ENCODE measurements at regions not wholly inside any gene's neighbourhood (a gene's known extent, or its start where the extent isn't known, plus 50 kb on each side); places are given as distances from the start of the nearest gene placed in this dataset.
"Not testable (repeated sequence)": the region's sequence is repeated elsewhere in the genome, so short reads cannot be mapped to it uniquely, and the experiment has no call there.

GRCh38 chr2:124993809-124994208 is 968.7 kb downstream of the CNTNAP5 start:
- Histone ChIP-seq H3K27ac (ENCODE audit: low read length) (no peak overlapping the region), H3K4me3 (ENCODE audit: low read length) (no peak overlapping the region), H3K9me3 (ENCODE audit: insufficient read depth, low read depth, low read length) (no peaks in the 10 kb centered on the region), H3K36me3 (ENCODE audit: insufficient read depth, low read depth, low read length) (0 out of 2 replicates have a peak, but pooled peaks cover 4% of the 10 kb centered on the region), H3K9ac (ENCODE audit: low read depth, low read length) (no peak overlapping the region), H3K27me3 (ENCODE audit: insufficient read depth, low read length) (no peaks in the 10 kb centered on the region), H3K4me1 (ENCODE audit: insufficient read depth, low read length) (peaks cover 26% of the 10 kb centered on the region; the same call in 1 of the 2 replicates)

- Histone ChIP-seq H3K9ac (ENCODE audit: low read depth, low read length) (peak overlapping the region; percentile 37; the same call in 1 of the 2 replicates), H3K27me3 (ENCODE audit: insufficient read depth, low read length) (no peaks in the 10 kb centered on the region), H3K36me3 (ENCODE audit: insufficient read depth, low read depth, low read length) (0 out of 2 replicates have a peak, but pooled peaks cover 4% of the 10 kb centered on the region)
These were observed 970.3 kb downstream of the CNTNAP5 start for GRCh38 chr2:124995185-124995912.

GRCh38 chr2:124996406-124996805 is 971.3 kb downstream of the CNTNAP5 start:
- Histone ChIP-seq H3K27ac (ENCODE audit: low read length) (peak overlapping the region; percentile 57), H3K4me1 (ENCODE audit: insufficient read depth, low read length) (peaks cover 29% of the 10 kb centered on the region; the same call in 1 of the 2 replicates), H3K9ac (ENCODE audit: low read depth, low read length) (peak overlapping the region; percentile 56; the same call in 1 of the 2 replicates), H3K9me3 (ENCODE audit: insufficient read depth, low read depth, low read length) (no peaks in the 10 kb centered on the region), H3K36me3 (ENCODE audit: insufficient read depth, low read depth, low read length) (0 out of 2 replicates have a peak, but pooled peaks cover 4% of the 10 kb centered on the region), H3K4me3 (ENCODE audit: low read length) (peak overlapping the region; percentile 1; the same call in 1 of the 2 replicates), H3K27me3 (ENCODE audit: insufficient read depth, low read length) (no peaks in the 10 kb centered on the region)

More at GRCh38 chr2:124995185-124995912, 970.3 kb downstream of the CNTNAP5 start:
- peak overlapping the region; percentile 57 for H3K27ac ChIP-seq (ENCODE audit: low read length)
- H3K9me3 ChIP-seq (ENCODE audit: insufficient read depth, low read depth, low read length) = no peaks in the 10 kb centered on the region
- peaks cover 29% of the 10 kb centered on the region; the same call in 1 of the 2 replicates for H3K4me1 ChIP-seq (ENCODE audit: insufficient read depth, low read length)
- peak overlapping the region; percentile 1; the same call in 1 of the 2 replicates for H3K4me3 ChIP-seq (ENCODE audit: low read length)

GRCh38 chr2:124999906-125000305 is 974.8 kb downstream of the CNTNAP5 start:
- Histone ChIP-seq H3K4me3 (ENCODE audit: low read length) (no peak overlapping the region), H3K9me3 (ENCODE audit: insufficient read depth, low read depth, low read length) (no peaks in the 10 kb centered on the region), H3K36me3 (ENCODE audit: insufficient read depth, low read depth, low read length) (0 out of 2 replicates have a peak, but pooled peaks cover under 1% of the 10 kb centered on the region), H3K27ac (ENCODE audit: low read length) (no peak overlapping the region), H3K9ac (ENCODE audit: low read depth, low read length) (no peak overlapping the region), H3K4me1 (ENCODE audit: insufficient read depth, low read length) (peaks cover 27% of the 10 kb centered on the region; the same call in 1 of the 2 replicates), H3K27me3 (ENCODE audit: insufficient read depth, low read length) (no peaks in the 10 kb centered on the region)

GRCh38 chr2:125004106-125004800 is 979.2 kb downstream of the CNTNAP5 start:
- H3K4me3 ChIP-seq (ENCODE audit: low read length) = no peak overlapping the region
- no peaks in the 10 kb centered on the region for H3K27me3 ChIP-seq (ENCODE audit: insufficient read depth, low read length)
- no peaks in the 10 kb centered on the region; the same call in 1 of the 2 replicates for H3K4me1 ChIP-seq (ENCODE audit: insufficient read depth, low read length)
- no peak overlapping the region for H3K27ac ChIP-seq (ENCODE audit: low read length)
- H3K9ac ChIP-seq (ENCODE audit: low read depth, low read length) = no peak overlapping the region
- no peaks in the 10 kb centered on the region for H3K9me3 ChIP-seq (ENCODE audit: insufficient read depth, low read depth, low read length)
- H3K36me3 ChIP-seq (ENCODE audit: insufficient read depth, low read depth, low read length) = no peaks in the 10 kb centered on the region

GRCh38 chr2:125006676-125007075 is 981.6 kb downstream of the CNTNAP5 start:
- Histone ChIP-seq H3K9me3 (ENCODE audit: insufficient read depth, low read depth, low read length) (no peaks in the 10 kb centered on the region), H3K9ac (ENCODE audit: low read depth, low read length) (no peak overlapping the region), H3K27ac (ENCODE audit: low read length) (no peak overlapping the region), H3K36me3 (ENCODE audit: insufficient read depth, low read depth, low read length) (no peaks in the 10 kb centered on the region), H3K4me1 (ENCODE audit: insufficient read depth, low read length) (no peaks in the 10 kb centered on the region), H3K27me3 (ENCODE audit: insufficient read depth, low read length) (no peaks in the 10 kb centered on the region), H3K4me3 (ENCODE audit: low read length) (no peak overlapping the region)

GRCh38 chr2:125028721-125029120 is 1003.6 kb downstream of the CNTNAP5 start:
- not testable (repeated sequence) for H3K4me1 ChIP-seq (ENCODE audit: insufficient read depth, low read length); H3K27ac ChIP-seq (ENCODE audit: low read length); H3K27me3 ChIP-seq (ENCODE audit: insufficient read depth, low read length); H3K9ac ChIP-seq (ENCODE audit: low read depth, low read length); H3K4me3 ChIP-seq (ENCODE audit: low read length); H3K36me3 ChIP-seq (ENCODE audit: insufficient read depth, low read depth, low read length)
- H3K9me3 ChIP-seq (ENCODE audit: insufficient read depth, low read depth, low read length) = peaks cover 15% of the 10 kb centered on the region

- no peaks in the 10 kb centered on the region for H3K36me3 ChIP-seq (ENCODE audit: insufficient read depth, low read depth, low read length)
- no peaks in the 10 kb centered on the region for H3K4me1 ChIP-seq (ENCODE audit: insufficient read depth, low read length)
- H3K27me3 ChIP-seq (ENCODE audit: insufficient read depth, low read length) = no peaks in the 10 kb centered on the region
- peaks cover 12% of the 10 kb centered on the region; the same call in 1 of the 2 replicates for H3K9me3 ChIP-seq (ENCODE audit: insufficient read depth, low read depth, low read length)
- H3K9ac ChIP-seq (ENCODE audit: low read depth, low read length) = no peak overlapping the region
- no peak overlapping the region for H3K4me3 ChIP-seq (ENCODE audit: low read length)
- no peak overlapping the region for H3K27ac ChIP-seq (ENCODE audit: low read length)
These were observed 1008.8 kb downstream of the CNTNAP5 start for GRCh38 chr2:125033871-125034270.

- Histone ChIP-seq H3K9me3 (ENCODE audit: insufficient read depth, low read depth, low read length) (peaks cover 11% of the 10 kb centered on the region; the same call in 1 of the 2 replicates), H3K4me1 (ENCODE audit: insufficient read depth, low read length) (no peaks in the 10 kb centered on the region), H3K4me3 (ENCODE audit: low read length) (no peak overlapping the region), H3K27ac (ENCODE audit: low read length) (no peak overlapping the region), H3K9ac (ENCODE audit: low read depth, low read length) (no peak overlapping the region), H3K36me3 (ENCODE audit: insufficient read depth, low read depth, low read length) (no peaks in the 10 kb centered on the region), H3K27me3 (ENCODE audit: insufficient read depth, low read length) (no peaks in the 10 kb centered on the region)
These were observed 1012.1 kb downstream of the CNTNAP5 start for GRCh38 chr2:125037135-125037653.

- no peaks in the 10 kb centered on the region for H3K27me3 ChIP-seq (ENCODE audit: insufficient read depth, low read length)
- no peaks in the 10 kb centered on the region for H3K36me3 ChIP-seq (ENCODE audit: insufficient read depth, low read depth, low read length)
These were observed 1016.8 kb downstream of the CNTNAP5 start for GRCh38 chr2:125041846-125042245.

GRCh38 chr2:125042727-125043126 is 1017.6 kb downstream of the CNTNAP5 start:
- no peak overlapping the region for H3K9ac ChIP-seq (ENCODE audit: low read depth, low read length)
- no peaks in the 10 kb centered on the region for H3K4me1 ChIP-seq (ENCODE audit: insufficient read depth, low read length)
- H3K9me3 ChIP-seq (ENCODE audit: insufficient read depth, low read depth, low read length) = no peaks in the 10 kb centered on the region
- H3K27ac ChIP-seq (ENCODE audit: low read length) = no peak overlapping the region
- H3K36me3 ChIP-seq (ENCODE audit: insufficient read depth, low read depth, low read length) = no peaks in the 10 kb centered on the region
- no peaks in the 10 kb centered on the region for H3K27me3 ChIP-seq (ENCODE audit: insufficient read depth, low read length)
- no peak overlapping the region for H3K4me3 ChIP-seq (ENCODE audit: low read length)

More at GRCh38 chr2:125041846-125042245, 1016.8 kb downstream of the CNTNAP5 start:
- no peaks in the 10 kb centered on the region for H3K4me1 ChIP-seq (ENCODE audit: insufficient read depth, low read length)
- no peaks in the 10 kb centered on the region for H3K9me3 ChIP-seq (ENCODE audit: insufficient read depth, low read depth, low read length)
- H3K4me3 ChIP-seq (ENCODE audit: low read length) = no peak overlapping the region
- H3K9ac ChIP-seq (ENCODE audit: low read depth, low read length) = no peak overlapping the region
- H3K27ac ChIP-seq (ENCODE audit: low read length) = no peak overlapping the region

Measured in iPS-20b (cell line).